Epithelial cell of proximal tubule (primary cell): ENCODE measurements at regions not wholly inside any gene's neighbourhood (a gene's known extent, or its start where the extent isn't known, plus 50 kb on each side); places are given as distances from the start of the nearest gene placed in this dataset.
"Not testable (repeated sequence)": the region's sequence is repeated elsewhere in the genome, so short reads cannot be mapped to it uniquely, and the experiment has no call there.

Experiments used
- DNase-seq: peaks from one replicate; pipeline ENCODE4 v3.0.0-alpha.2; 2011; ENCODE audit warnings: low read depth
- H3K4me3 ChIP-seq: 2 replicates; pipeline ENCODE4 v1.5.1; 2011; ENCODE audit warnings: low read depth, mild to moderate bottlenecking, low read length
- TF ChIP-seq, protein P1 (sequence below): conservative IDR thresholded peaks from 2 replicates; pipeline ENCODE4 v1.5.1; 2012; ENCODE audit warnings: low read depth, mild to moderate bottlenecking, low read length

DNA sequence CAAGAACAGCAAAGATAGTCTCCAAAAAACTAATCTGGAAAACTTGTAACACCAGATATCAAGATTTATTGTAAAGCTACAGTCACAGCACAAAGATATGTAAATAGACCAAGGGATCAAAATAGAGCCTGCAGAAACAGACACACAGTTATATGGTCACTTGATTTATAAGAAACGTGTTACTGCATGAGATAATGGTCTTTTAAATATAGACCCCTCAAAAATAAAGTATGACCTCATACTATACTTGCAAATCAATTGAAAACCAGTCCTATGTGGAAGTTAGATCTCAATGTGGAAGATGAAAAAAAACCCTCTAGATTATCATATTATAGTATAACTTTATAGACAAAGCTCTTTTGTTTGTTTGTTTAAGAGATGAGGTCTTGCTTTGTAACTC lies 247.3 kb upstream of the CNR1 start:
- TF ChIP-seq, protein P1, sequence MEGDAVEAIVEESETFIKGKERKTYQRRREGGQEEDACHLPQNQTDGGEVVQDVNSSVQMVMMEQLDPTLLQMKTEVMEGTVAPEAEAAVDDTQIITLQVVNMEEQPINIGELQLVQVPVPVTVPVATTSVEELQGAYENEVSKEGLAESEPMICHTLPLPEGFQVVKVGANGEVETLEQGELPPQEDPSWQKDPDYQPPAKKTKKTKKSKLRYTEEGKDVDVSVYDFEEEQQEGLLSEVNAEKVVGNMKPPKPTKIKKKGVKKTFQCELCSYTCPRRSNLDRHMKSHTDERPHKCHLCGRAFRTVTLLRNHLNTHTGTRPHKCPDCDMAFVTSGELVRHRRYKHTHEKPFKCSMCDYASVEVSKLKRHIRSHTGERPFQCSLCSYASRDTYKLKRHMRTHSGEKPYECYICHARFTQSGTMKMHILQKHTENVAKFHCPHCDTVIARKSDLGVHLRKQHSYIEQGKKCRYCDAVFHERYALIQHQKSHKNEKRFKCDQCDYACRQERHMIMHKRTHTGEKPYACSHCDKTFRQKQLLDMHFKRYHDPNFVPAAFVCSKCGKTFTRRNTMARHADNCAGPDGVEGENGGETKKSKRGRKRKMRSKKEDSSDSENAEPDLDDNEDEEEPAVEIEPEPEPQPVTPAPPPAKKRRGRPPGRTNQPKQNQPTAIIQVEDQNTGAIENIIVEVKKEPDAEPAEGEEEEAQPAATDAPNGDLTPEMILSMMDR = no peak
- H3K4me3 ChIP-seq = no peak overlapping the region
- no peak for DNase-seq

DNA sequence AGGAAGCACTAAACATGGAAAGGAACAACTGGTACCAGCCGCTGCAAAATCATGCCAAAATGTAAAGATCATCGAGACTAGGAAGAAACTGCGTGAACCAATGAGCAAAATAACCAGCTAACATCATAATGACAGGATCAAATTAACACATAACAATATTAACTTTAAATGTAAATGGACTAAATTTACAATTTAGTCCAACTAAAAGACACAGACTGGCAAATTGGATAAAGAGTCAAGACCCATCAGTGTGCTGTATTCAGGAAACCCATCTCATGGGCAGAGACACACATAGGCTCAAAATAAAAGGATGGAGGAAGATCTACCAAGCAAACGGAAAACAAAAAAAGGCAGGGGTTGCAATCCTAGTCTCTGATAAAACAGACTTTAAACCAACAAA lies 242.2 kb upstream of the CNR1 start:
- H3K4me3 ChIP-seq, DNase-seq: not testable (repeated sequence)

DNA sequence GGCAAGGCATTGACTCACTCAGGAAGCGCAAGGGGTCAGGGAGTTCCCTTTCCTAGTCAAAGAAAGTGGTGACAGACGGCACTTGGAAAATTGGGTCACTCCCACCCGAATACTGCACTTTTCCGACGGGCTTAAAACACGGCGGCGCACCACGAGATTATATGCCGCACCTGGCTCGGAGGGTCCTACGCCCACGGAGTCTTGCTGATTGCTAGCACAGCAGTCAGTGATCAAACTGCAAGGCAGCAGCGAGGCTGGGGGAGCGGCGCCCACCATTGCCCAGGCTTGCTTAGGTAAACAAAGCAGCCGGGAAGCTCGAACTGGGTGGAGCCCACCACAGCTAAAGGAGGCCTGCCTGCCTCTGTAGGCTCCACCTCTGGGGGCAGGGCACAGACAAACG lies 240.5 kb upstream of the CNR1 start:
- DNase-seq, H3K4me3 ChIP-seq: not testable (repeated sequence)

DNA sequence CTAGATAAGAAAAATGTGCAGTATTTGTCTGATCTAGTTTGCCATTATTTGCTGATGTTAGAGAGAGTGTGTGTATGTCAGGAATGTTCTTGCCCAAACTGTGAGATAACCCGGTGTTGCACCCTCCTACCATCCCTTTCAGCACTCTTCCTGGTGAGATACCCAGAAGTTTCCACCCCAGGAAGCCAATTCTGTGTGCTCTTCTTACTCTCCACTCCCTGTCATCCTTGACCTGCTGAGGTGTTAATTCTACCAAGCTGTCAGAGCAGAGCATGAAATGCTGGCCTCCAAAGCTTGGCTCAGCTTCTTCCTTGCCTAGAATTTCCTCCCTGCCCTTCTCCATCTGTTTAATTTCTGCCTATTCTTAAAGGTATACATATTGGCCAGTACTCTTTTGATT lies 237.3 kb upstream of the CNR1 start:
- DNase-seq = no peak
- TF ChIP-seq, protein P1 = no peak
- H3K4me3 ChIP-seq = no peak overlapping the region

DNA sequence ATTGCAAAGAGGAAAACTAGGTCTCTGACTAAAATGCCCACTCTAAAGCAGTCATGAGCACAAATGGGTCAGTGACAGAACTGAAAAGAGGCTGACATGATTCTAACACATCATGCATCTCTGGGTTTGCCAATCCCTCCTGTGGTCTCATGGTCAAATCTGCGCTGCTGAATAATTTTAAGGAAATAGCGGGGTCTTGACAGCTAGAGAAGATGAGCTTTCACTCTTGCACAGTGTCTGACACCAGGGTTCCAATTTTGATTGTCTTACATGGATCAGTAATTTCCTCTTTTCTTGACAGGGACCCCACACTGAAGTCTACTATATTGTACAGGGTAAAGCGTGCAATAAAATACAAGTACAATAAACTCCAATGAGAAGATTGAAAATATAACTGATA lies 236.8 kb upstream of the CNR1 start:
- no peak overlapping the region for H3K4me3 ChIP-seq
- TF ChIP-seq, protein P1 = no peak
- DNase-seq = no peak

DNA sequence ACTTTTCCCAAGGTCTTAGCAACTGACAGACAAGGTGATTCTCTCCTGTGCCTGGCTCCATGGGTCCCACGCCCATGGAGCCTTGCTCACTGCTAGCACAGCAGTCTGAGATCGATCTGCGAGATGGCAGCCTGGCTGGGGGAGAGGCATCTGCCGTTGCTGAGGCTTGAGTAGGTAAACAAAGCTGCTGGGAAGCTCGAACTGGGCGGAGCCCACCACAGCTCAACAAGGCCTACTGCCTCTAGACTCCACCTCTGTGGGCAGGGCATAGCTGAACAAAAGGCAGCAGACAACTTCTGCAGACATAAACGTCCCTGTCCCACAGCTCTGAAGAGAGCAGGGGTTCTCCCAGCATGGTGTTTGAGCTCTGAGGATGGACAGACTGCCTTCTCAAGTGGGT lies 224.9 kb upstream of the CNR1 start:
- DNase-seq, H3K4me3 ChIP-seq: not testable (repeated sequence)

DNA sequence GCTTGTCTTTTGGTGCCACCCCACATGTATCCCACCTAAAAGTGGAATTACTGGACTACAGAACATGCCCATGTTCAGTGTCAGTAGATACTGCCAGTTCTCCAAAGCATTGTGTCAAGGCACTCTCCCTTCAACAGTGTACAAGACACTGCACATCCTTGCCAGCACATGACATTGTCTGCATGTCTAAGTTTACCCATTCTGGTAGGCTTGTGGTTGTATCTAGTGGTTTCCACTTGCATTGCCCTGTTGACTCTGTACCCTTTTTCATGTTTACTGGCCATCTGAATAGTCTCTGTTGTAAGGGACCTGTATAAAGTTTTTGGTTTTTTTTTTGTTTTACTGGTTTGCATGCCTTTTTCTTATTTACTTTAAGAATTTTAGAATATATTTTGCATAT lies 222.4 kb upstream of the CNR1 start:
- DNase-seq = no peak
- H3K4me3 ChIP-seq = no peak overlapping the region
- TF ChIP-seq, protein P1 = no peak

DNA sequence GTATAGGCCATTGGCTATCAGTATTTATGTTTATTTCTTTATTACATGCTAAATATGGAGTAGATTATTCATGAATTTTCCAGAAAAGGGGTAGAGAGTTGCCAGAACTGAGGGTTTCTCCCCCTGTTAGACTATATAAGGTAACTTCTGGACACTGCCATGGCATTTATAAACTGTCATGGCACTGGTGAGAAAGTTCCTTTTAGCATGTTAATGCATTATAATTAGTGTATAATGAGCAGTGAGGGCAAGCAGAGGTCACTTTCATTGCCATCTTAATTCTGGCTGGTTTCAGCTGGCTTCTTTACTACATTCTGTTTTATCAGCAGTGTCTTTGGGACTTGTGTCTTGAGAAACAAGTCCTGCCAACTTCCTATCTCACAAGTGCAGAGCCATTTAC lies 220.0 kb upstream of the CNR1 start:
- H3K4me3 ChIP-seq = no peak overlapping the region
- DNase-seq = no peak
- TF ChIP-seq, protein P1 = no peak

DNA sequence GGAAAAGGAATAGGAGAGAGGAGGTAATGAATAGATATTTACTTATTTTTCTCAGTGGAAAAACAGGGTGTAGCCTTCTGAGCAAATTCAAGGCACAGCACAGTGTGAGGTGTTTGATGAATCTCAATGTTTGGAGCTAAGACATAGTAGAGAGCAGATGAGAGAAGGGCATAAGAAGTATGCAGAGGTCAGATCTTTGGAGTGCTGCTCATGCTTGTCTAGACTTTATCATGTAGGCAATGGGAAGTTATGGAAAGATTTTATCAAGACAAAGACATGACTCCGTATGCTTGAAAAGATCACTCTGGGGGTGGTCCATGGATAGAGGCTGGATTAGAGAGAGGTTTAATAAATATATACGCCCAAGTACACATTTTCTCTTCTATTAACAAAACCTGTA lies 217.0 kb upstream of the CNR1 start:
- no peak for DNase-seq
- TF ChIP-seq, protein P1 = no peak
- H3K4me3 ChIP-seq = no peak overlapping the region
